Lung (tissue), 11 donors: ENCODE measurements at regions not wholly inside any gene's neighbourhood (a gene's known extent, or its start where the extent isn't known, plus 50 kb on each side); places are given as distances from the start of the nearest gene placed in this dataset.
A peak's percentile ranks its signal among the peaks of the same experiment; 100 is the strongest.

Experiments
- ATAC-seq: fragments of 200-7000 bp; cut with Tn5 transposase; one replicate; pipeline ENCODE4 v1.9.1; 2020; ENCODE audit warnings: moderate number of reproducible peaks; ENCODE audit not compliant: insufficient read depth, low FRiP score
- DNase-seq, 3 donors: peaks; one replicate each; pipeline ENCODE4 v3.0.0-alpha.2; 2013 to 2017
- H3K27ac ChIP-seq, 2 donors: one replicate each; pipeline ENCODE4 v1.5.1; 2013; ENCODE audit warnings: mild to moderate bottlenecking in 2 of 2, moderate library complexity in 2 of 2, control low read depth in 1 of 2, inconsistent platforms in 1 of 2, low read depth in 1 of 2, low read length in 1 of 2
- H3K27me3 ChIP-seq, 3 donors: one replicate each; pipeline ENCODE4 v1.5.1; 2013; ENCODE audit warnings: low read length in 2 of 3; ENCODE audit not compliant: control insufficient read depth in 3 of 3, insufficient read depth in 3 of 3
- H3K36me3 ChIP-seq, 4 donors: one replicate each; pipeline ENCODE4 v1.5.1; 2013; ENCODE audit warnings: low read length in 4 of 4, mild to moderate bottlenecking in 1 of 4, moderate library complexity in 1 of 4; ENCODE audit not compliant: control insufficient read depth in 4 of 4, insufficient read depth in 4 of 4
- H3K4me1 ChIP-seq, 5 donors: one replicate each; pipeline ENCODE4 v1.5.1; 2013; ENCODE audit warnings: low read length in 5 of 5, mild to moderate bottlenecking in 2 of 5, moderate library complexity in 1 of 5; ENCODE audit not compliant: control insufficient read depth in 5 of 5, insufficient read depth in 5 of 5
- H3K4me3 ChIP-seq: one replicate; pipeline ENCODE4 v1.5.1; 2013; ENCODE audit warnings: mild to moderate bottlenecking, control low read depth, moderate library complexity
- H3K9ac ChIP-seq, 2 donors: one replicate each; pipeline ENCODE4 v1.5.1; 2013; ENCODE audit warnings: low read length in 2 of 2, control low read depth in 1 of 2; ENCODE audit not compliant: insufficient read depth in 1 of 2
- H3K9me3 ChIP-seq, 4 donors: one replicate each; pipeline ENCODE4 v1.5.1; 2013; ENCODE audit warnings: low read length in 3 of 4, mild to moderate bottlenecking in 1 of 4, moderate library complexity in 1 of 4; ENCODE audit not compliant: control insufficient read depth in 4 of 4, insufficient read depth in 3 of 4
- WGBS, 2 donors: extraction: QIAGEN DNeasy Blood & Tissue Kit; methylation state at CpG; one replicate each; pipeline ENCODE4 v1.1.7; 2013; 5-methylcytosine and 5-hydroxymethylcytosine counted together
- TF ChIP-seq, protein P1 (sequence below): IDR thresholded peaks from 2 replicates; pipeline ENCODE4 v1.5.1; 2012; ENCODE audit warnings: mild to moderate bottlenecking; ENCODE audit errors: control extremely low read depth, extremely low read depth
- donor health status: control.
- donor health status: control.
- donor health status: Bipolar disorder and iron deficiency.
- donor health status: healthy.
- donor health status: DM: yes; HTN: yes; CAD: no.

- WGBS, 2 donors: 73 to 79% methylated on average over 1 of the region's 1 CpG
- Histone ChIP-seq H3K4me1 (no peaks in the 10 kb centered on the region), H3K27ac (no peak overlapping the region), H3K4me3 (no peak overlapping the region), H3K9ac (no peak overlapping the region), H3K27me3 (no peaks in the 10 kb centered on the region), H3K36me3 (no peaks in the 10 kb centered on the region), H3K9me3 (no peaks in the 10 kb centered on the region)
- no peak for DNase-seq
- TF ChIP-seq, protein P1, sequence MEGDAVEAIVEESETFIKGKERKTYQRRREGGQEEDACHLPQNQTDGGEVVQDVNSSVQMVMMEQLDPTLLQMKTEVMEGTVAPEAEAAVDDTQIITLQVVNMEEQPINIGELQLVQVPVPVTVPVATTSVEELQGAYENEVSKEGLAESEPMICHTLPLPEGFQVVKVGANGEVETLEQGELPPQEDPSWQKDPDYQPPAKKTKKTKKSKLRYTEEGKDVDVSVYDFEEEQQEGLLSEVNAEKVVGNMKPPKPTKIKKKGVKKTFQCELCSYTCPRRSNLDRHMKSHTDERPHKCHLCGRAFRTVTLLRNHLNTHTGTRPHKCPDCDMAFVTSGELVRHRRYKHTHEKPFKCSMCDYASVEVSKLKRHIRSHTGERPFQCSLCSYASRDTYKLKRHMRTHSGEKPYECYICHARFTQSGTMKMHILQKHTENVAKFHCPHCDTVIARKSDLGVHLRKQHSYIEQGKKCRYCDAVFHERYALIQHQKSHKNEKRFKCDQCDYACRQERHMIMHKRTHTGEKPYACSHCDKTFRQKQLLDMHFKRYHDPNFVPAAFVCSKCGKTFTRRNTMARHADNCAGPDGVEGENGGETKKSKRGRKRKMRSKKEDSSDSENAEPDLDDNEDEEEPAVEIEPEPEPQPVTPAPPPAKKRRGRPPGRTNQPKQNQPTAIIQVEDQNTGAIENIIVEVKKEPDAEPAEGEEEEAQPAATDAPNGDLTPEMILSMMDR: no peak
- ATAC-seq: no peak
These were observed 92.9 kb upstream of the EDNRA start for GRCh38 chr4:147388018-147388417.

- no peak for ATAC-seq
- peaks cover 0 to 5% (median 0%) of the 10 kb centered on the region in 5 donors for H3K4me1 ChIP-seq
- H3K9me3 ChIP-seq: no peaks in the 10 kb centered on the region
- TF ChIP-seq, protein P1: no peak
- DNase-seq: no peak
- H3K36me3 ChIP-seq: no peaks in the 10 kb centered on the region
- H3K27me3 ChIP-seq: no peaks in the 10 kb centered on the region
- no peak overlapping the region for H3K9ac ChIP-seq
- no peak overlapping the region for H3K27ac ChIP-seq
- no peak overlapping the region for H3K4me3 ChIP-seq
- 0 to 57% methylated on average over 1 of the region's 1 CpG for WGBS, 2 donors
These were observed 84.8 kb upstream of the EDNRA start for GRCh38 chr4:147396105-147396504.

DNA sequence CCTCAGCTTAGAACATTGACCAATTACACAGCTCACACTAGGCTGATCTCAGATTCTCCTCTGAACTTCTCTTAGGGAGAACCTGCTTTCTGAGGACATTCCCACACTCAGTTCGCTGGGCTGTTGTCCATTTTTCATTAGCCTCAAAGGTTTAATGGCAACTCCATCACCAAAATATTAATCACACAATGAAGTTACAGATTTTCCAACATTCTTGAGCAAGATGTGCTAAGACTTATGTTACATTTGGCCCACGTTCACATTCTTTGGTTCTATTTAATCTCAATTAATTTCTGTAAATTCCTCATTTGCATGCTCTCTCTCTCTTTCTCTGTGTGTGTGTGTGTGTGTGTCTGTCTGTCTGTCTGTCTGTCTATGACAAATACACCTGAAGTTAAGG is 82.3 kb upstream of the EDNRA start:
- no peak overlapping the region for H3K27ac ChIP-seq
- WGBS, 2 donors: 60 to 74% methylated on average over 2 of the region's 2 CpGs
- TF ChIP-seq, protein P1: no peak
- H3K36me3 ChIP-seq: no peaks in the 10 kb centered on the region
- H3K9ac ChIP-seq: no peak overlapping the region
- H3K9me3 ChIP-seq: peaks cover 0 to 3% (median 0%) of the 10 kb centered on the region in 4 donors
- H3K4me1 ChIP-seq: peaks cover 0 to 5% (median 0%) of the 10 kb centered on the region in 5 donors
- no peak overlapping the region for H3K4me3 ChIP-seq
- no peaks in the 10 kb centered on the region for H3K27me3 ChIP-seq
- no peak for ATAC-seq
- DNase-seq: no peak

- ATAC-seq: no peak
- WGBS, 2 donors: 78 to 87% methylated on average over 3 of the region's 3 CpGs
- Histone ChIP-seq H3K27ac (no peak overlapping the region), H3K9me3 (peaks cover 0 to 3% (median 1%) of the 10 kb centered on the region in 4 donors), H3K36me3 (no peaks in the 10 kb centered on the region), H3K4me1 (peaks cover 0 to 5% (median 0%) of the 10 kb centered on the region in 5 donors), H3K27me3 (no peaks in the 10 kb centered on the region), H3K9ac (no peak overlapping the region), H3K4me3 (no peak overlapping the region)
- TF ChIP-seq, protein P1: no peak
- peak in 2 of 3 donors; percentile 56 to 67 for DNase-seq
These were observed 80.2 kb upstream of the EDNRA start for GRCh38 chr4:147400721-147401120.
